Peyer's patch (tissue), 4 donors: ENCODE measurements at regions not wholly inside any gene's neighbourhood (a gene's known extent, or its start where the extent isn't known, plus 50 kb on each side); places are given as distances from the start of the nearest gene placed in this dataset.

Experiments
- CTCF ChIP-seq, 6 experiments: fragments of 450-650 bp in 4 of 6; fragments of 200-600 bp in 2 of 6; sonication (generic) in 1 of 6; IDR thresholded peaks; one replicate each; pipeline ENCODE4 v1.5.1; 2017 to 2019; ENCODE audit warnings: antibody characterized with exemption in 6 of 6, mild to moderate bottlenecking in 3 of 6, moderate library complexity in 1 of 6
- POLR2A ChIP-seq, 2 donors: fragments of 450-650 bp; IDR thresholded peaks; one replicate each; pipeline ENCODE4 v1.5.1; 2017; ENCODE audit warnings: antibody characterized with exemption in 2 of 2, mild to moderate bottlenecking in 2 of 2, moderate library complexity in 2 of 2

GRCh38 chr15:92232317-92232716, 161.4 kb upstream of the ST8SIA2 start:
- TF ChIP-seq CTCF (IDR thresholded peaks at IDR 0.05) (no peak), POLR2A (IDR thresholded peaks at IDR 0.05) (no peak)
